ENCODE measurements at regions not wholly inside any gene's neighbourhood (a gene's known extent, or its start where the extent isn't known, plus 50 kb on each side); places are given as distances from the start of the nearest gene placed in this dataset.

DNA sequence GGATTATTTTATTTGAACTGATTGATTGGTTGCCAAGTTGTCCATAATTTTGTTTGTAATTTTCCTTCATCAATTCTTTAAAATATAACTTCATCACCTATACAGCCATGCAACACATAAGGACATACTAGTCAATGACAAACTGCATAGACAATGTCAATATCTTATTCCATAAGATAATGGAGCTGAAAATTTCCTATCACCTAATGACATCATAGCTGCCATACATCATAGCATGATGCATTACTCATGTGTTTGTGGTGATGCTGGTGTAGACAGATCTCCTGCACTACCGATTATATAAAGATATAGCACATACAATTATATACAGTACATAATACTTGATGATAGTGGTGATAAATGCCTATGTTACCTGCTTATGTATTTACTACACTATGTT, 369.8 kb upstream of the NT5C1B start:
- Mint-ChIP-seq H3K9me3 (peaks cover 0 to 8% (median 4%) of the 10 kb centered on the region in 7 donors), H3K4me3 (no peak overlapping the region), H3K27me3 (ENCODE audit: low read depth in 3 of 3) (peaks cover 0 to 3% (median 0%) of the 10 kb centered on the region in 3 donors), H3K27ac (no peak overlapping the region), H3K4me1 (no peaks in the 10 kb centered on the region), H3K36me3 (no peaks in the 10 kb centered on the region)
- H3K4me3 ChIP-seq (replicated peaks in 1 of 3; ENCODE audit: low read depth in 2 of 3, low read length in 3 of 3): no peak overlapping the region
- intact Hi-C loops (cut with micrococcal nuclease): no loop called here
- H3K4me1 ChIP-seq (ENCODE audit: control insufficient read depth in 1 of 2, insufficient read depth in 2 of 2, low read length in 2 of 2): no peaks in the 10 kb centered on the region
- no peak overlapping the region for H2AFZ ChIP-seq (ENCODE audit: insufficient read depth, low read depth, low read length, poor library complexity, severe bottlenecking)
- TF ChIP-seq, protein P1, sequence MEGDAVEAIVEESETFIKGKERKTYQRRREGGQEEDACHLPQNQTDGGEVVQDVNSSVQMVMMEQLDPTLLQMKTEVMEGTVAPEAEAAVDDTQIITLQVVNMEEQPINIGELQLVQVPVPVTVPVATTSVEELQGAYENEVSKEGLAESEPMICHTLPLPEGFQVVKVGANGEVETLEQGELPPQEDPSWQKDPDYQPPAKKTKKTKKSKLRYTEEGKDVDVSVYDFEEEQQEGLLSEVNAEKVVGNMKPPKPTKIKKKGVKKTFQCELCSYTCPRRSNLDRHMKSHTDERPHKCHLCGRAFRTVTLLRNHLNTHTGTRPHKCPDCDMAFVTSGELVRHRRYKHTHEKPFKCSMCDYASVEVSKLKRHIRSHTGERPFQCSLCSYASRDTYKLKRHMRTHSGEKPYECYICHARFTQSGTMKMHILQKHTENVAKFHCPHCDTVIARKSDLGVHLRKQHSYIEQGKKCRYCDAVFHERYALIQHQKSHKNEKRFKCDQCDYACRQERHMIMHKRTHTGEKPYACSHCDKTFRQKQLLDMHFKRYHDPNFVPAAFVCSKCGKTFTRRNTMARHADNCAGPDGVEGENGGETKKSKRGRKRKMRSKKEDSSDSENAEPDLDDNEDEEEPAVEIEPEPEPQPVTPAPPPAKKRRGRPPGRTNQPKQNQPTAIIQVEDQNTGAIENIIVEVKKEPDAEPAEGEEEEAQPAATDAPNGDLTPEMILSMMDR (IDR thresholded peaks at IDR 0.05): no peak
- no peak for DNase-seq
- no peaks in the 10 kb centered on the region for H3K79me2 ChIP-seq (ENCODE audit: insufficient read depth, low read length)
- H3K9ac ChIP-seq (ENCODE audit: insufficient read depth, low read length, poor library complexity, severe bottlenecking): no peak overlapping the region
- H3K9me3 ChIP-seq (replicated peaks in 1 of 2; ENCODE audit: control insufficient read depth in 1 of 2, insufficient read depth in 1 of 2, low read length in 2 of 2): no peaks in the 10 kb centered on the region
- WGBS (ENCODE audit: insufficient coverage): no CpG with 5 or more reads among the region's 1 CpG
- H3K27ac ChIP-seq (ENCODE audit: low read depth in 1 of 2, low read length in 2 of 2): no peak overlapping the region
- H3K27me3 ChIP-seq (ENCODE audit: control insufficient read depth in 2 of 2, insufficient read depth in 2 of 2, low read length in 2 of 2): no peaks in the 10 kb centered on the region
- no peaks in the 10 kb centered on the region for H3K36me3 ChIP-seq (replicated peaks in 1 of 2; ENCODE audit: control insufficient read depth in 1 of 2, insufficient read depth in 2 of 2, low read length in 2 of 2)
- no peak overlapping the region for H3K4me2 ChIP-seq (replicated peaks; ENCODE audit: extremely low read depth, low read length, poor library complexity, severe bottlenecking)
- no peaks in the 10 kb centered on the region for H4K20me1 ChIP-seq (ENCODE audit: insufficient read depth, low read length)

DNA sequence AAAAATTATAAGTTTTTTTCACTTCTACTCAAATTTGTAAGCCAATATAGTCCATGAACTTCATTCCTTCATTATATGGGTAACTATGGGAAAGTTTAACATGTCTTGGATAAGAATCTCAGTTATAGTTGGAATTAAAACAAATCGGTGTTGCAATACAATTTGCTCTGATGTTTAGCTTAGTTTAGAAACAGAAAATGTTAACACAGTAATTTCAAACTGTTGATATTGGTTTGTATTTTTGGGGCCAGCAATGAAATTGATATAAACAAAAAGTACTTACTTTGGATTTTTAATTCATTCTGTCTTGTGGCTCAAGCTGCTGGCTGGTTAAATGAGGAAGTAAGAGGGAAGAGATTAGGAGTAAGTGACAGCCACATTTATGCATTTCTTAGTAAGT, 368.5 kb upstream of the NT5C1B start:
- no peak overlapping the region for H2AFZ ChIP-seq (ENCODE audit: insufficient read depth, low read depth, low read length, poor library complexity, severe bottlenecking)
- H3K36me3 Mint-ChIP-seq: no peaks in the 10 kb centered on the region
- TF ChIP-seq, protein P1 (IDR thresholded peaks at IDR 0.05): no peak
- H3K36me3 ChIP-seq (replicated peaks in 1 of 2; ENCODE audit: control insufficient read depth in 1 of 2, insufficient read depth in 2 of 2, low read length in 2 of 2): no peaks in the 10 kb centered on the region
- no peaks in the 10 kb centered on the region for H3K79me2 ChIP-seq (ENCODE audit: insufficient read depth, low read length)
- H3K4me1 ChIP-seq (ENCODE audit: control insufficient read depth in 1 of 2, insufficient read depth in 2 of 2, low read length in 2 of 2): no peaks in the 10 kb centered on the region
- H4K20me1 ChIP-seq (ENCODE audit: insufficient read depth, low read length): no peaks in the 10 kb centered on the region
- no peak overlapping the region for H3K4me3 Mint-ChIP-seq
- H3K9me3 Mint-ChIP-seq: peaks cover 0 to 8% (median 2%) of the 10 kb centered on the region in 7 donors
- no CpG with 5 or more reads among the region's 1 CpG for WGBS (ENCODE audit: insufficient coverage)
- no peak overlapping the region for H3K4me3 ChIP-seq (replicated peaks in 1 of 3; ENCODE audit: low read depth in 2 of 3, low read length in 3 of 3)
- no peaks in the 10 kb centered on the region for H3K9me3 ChIP-seq (replicated peaks in 1 of 2; ENCODE audit: control insufficient read depth in 1 of 2, insufficient read depth in 1 of 2, low read length in 2 of 2)
- no peaks in the 10 kb centered on the region for H3K27me3 ChIP-seq (ENCODE audit: control insufficient read depth in 2 of 2, insufficient read depth in 2 of 2, low read length in 2 of 2)
- no peak overlapping the region for H3K27ac ChIP-seq (ENCODE audit: low read depth in 1 of 2, low read length in 2 of 2)
- H3K27ac Mint-ChIP-seq: no peak overlapping the region
- intact Hi-C loops (cut with micrococcal nuclease): no loop called here
- H3K4me1 Mint-ChIP-seq: no peaks in the 10 kb centered on the region
- H3K27me3 Mint-ChIP-seq (ENCODE audit: low read depth in 3 of 3): peaks cover 0 to 2% (median 0%) of the 10 kb centered on the region in 3 donors
- no peak overlapping the region for H3K9ac ChIP-seq (ENCODE audit: insufficient read depth, low read length, poor library complexity, severe bottlenecking)
- no peak overlapping the region for H3K4me2 ChIP-seq (replicated peaks; ENCODE audit: extremely low read depth, low read length, poor library complexity, severe bottlenecking)
- no peak for DNase-seq

All from CD14-positive monocyte (primary cell).